Prostate gland (tissue), 2 donors: ENCODE measurements at regions not wholly inside any gene's neighbourhood (a gene's known extent, or its start where the extent isn't known, plus 50 kb on each side); places are given as distances from the start of the nearest gene placed in this dataset.

Experiments
- DNase-seq: peaks from one replicate; pipeline ENCODE4 v3.0.0-alpha.2; 2019; ENCODE audit warnings: low spot score
- H3K27ac ChIP-seq, 2 donors: fragments of 200-600 bp; sonication (generic); 2 replicates each; pipeline ENCODE4 v1.5.1; 2017 to 2019
- H3K27me3 ChIP-seq: fragments of 200-600 bp; sonication (generic); replicated peaks from 2 replicates; pipeline ENCODE4 v1.5.1; 2019; ENCODE audit not compliant: insufficient read depth
- H3K36me3 ChIP-seq, 2 donors: fragments of 200-600 bp; sonication (generic); 1 replicate in 1 of 2; 2 replicates in 1 of 2; pipeline versions ENCODE4 v1.5.1 to v1.8.1; 2017 to 2019
- H3K4me1 ChIP-seq: fragments of 200-600 bp; sonication (generic); replicated peaks from 2 replicates; pipeline ENCODE4 v1.5.1; 2019
- H3K4me3 ChIP-seq, 2 donors: fragments of 200-600 bp; sonication (generic); 2 replicates each; pipeline ENCODE4 v1.5.1; 2017 to 2019
- H3K9me3 ChIP-seq: fragments of 200-600 bp; sonication (generic); 2 replicates; pipeline ENCODE4 v1.5.1; 2017
- CTCF ChIP-seq, 4 experiments: fragments of 200-600 bp in 2 of 4; fragments of 450-650 bp in 2 of 4; sonication (generic) in 2 of 4; IDR thresholded peaks; 1 replicate in 3 of 4; 2 replicates in 1 of 4; pipeline ENCODE4 v1.5.1; 2016 to 2019; ENCODE audit warnings: antibody characterized with exemption in 4 of 4, mild to moderate bottlenecking in 2 of 4, moderate library complexity in 2 of 4
- POLR2A ChIP-seq: fragments of 450-650 bp; IDR thresholded peaks from one replicate; pipeline ENCODE4 v1.6.1; 2016; ENCODE audit warnings: antibody characterized with exemption, mild to moderate bottlenecking
- POLR2AphosphoS5 ChIP-seq: sonication (generic); formaldehyde crosslinking; IDR thresholded peaks from one replicate; pipeline ENCODE4 v1.6.1; 2017; ENCODE audit warnings: antibody characterized with exemption
- WGBS: methylation state at CpG from one replicate; pipeline ENCODE4 v1.1.5; 2018; 5-methylcytosine and 5-hydroxymethylcytosine counted together
- intact Hi-C: fragments of 100-400 bp; cut with DNase I; formaldehyde crosslinking; loops from one replicate; pipeline ENCODE4 v1.14.2; 2022

- Histone ChIP-seq H3K27ac (no peak overlapping the region), H3K36me3 (no peaks in the 10 kb centered on the region), H3K27me3 (peaks cover 4% of the 10 kb centered on the region), H3K4me3 (no peak overlapping the region), H3K9me3 (no peaks in the 10 kb centered on the region), H3K4me1 (no peaks in the 10 kb centered on the region)
- no peak for DNase-seq
- intact Hi-C loops = no loop called here
- 58% methylated on average over 8 of the region's 8 CpGs for WGBS
- TF ChIP-seq POLR2A = no peak
- no peak for TF ChIP-seq CTCF (IDR thresholded peaks at IDR 0.05)
- no peak for TF ChIP-seq POLR2AphosphoS5
These were observed 231.2 kb downstream of the FOXL1 start for GRCh38 chr16:86809458-86809955.

DNA sequence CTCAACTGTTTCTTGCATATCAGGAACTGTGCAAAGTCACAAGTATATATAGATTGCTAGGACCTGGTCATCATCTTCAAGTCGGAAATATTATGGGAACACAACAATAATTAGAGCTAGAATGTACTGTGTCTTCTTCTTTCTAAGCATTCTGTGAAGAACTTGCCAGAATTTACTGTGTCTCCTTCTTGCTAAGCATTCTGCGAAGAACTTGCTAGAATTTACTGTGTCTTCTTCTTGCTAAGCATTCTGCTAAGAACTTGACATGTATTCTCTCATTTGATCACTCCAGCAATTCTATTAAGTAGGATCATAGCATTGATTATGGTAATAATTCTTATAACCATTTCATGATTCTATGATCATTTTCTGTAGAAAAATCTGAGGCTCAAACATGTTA is 231.7 kb downstream of the FOXL1 start:
- intact Hi-C loops = no loop called here

GRCh38 chr16:86812363-86812970 is 234.1 kb downstream of the FOXL1 start:
- no peak for DNase-seq
- Histone ChIP-seq H3K9me3 (no peaks in the 10 kb centered on the region), H3K27ac (no peak overlapping the region), H3K36me3 (no peaks in the 10 kb centered on the region), H3K27me3 (peaks cover 4% of the 10 kb centered on the region), H3K4me1 (no peaks in the 10 kb centered on the region), H3K4me3 (no peak overlapping the region)
- intact Hi-C loops = no loop called here
- TF ChIP-seq POLR2A (no peak), CTCF (IDR thresholded peaks at IDR 0.05) (no peak), POLR2AphosphoS5 (no peak)
- WGBS = 78% methylated on average over 2 of the region's 2 CpGs

More for the DNA sequence above, 231.7 kb downstream of the FOXL1 start:
- peaks cover 4% of the 10 kb centered on the region for H3K27me3 ChIP-seq
- no peaks in the 10 kb centered on the region for H3K9me3 ChIP-seq
- WGBS = 100% methylated on average over 2 of the region's 2 CpGs
- no peak overlapping the region for H3K4me3 ChIP-seq
- no peak overlapping the region for H3K27ac ChIP-seq
- no peak for DNase-seq
- H3K4me1 ChIP-seq = no peaks in the 10 kb centered on the region
- TF ChIP-seq CTCF (IDR thresholded peaks at IDR 0.05) = no peak
- no peak for TF ChIP-seq POLR2A
- no peak for TF ChIP-seq POLR2AphosphoS5
- H3K36me3 ChIP-seq = no peaks in the 10 kb centered on the region

DNA sequence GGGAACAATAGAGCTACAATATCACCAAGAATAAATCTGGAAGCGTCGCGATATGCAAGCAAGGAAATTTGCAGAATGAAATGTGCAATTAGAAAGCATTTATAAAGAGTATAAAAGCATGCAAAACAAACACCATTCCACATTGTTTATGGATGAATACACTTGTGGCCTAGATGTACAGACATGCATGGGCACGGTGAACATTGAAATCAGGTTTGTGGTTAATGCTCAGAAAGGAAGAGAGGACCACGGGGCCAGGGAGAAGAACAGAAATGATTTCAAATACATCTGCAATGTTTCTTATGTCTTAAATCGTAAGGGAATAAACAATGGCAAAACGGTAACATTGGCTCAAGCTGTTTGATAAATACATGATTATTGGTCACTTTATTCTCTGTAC is 235.9 kb downstream of the FOXL1 start:
- no peaks in the 10 kb centered on the region for H3K4me1 ChIP-seq
- H3K36me3 ChIP-seq = no peaks in the 10 kb centered on the region
- no peak overlapping the region for H3K4me3 ChIP-seq
- no peak for DNase-seq
- peaks cover 5% of the 10 kb centered on the region for H3K27me3 ChIP-seq
- WGBS = 46% methylated on average over 7 of the region's 7 CpGs
- H3K27ac ChIP-seq = no peak overlapping the region
- H3K9me3 ChIP-seq = no peaks in the 10 kb centered on the region
- intact Hi-C loops = no loop called here
- TF ChIP-seq POLR2A (no peak), POLR2AphosphoS5 (no peak), CTCF (IDR thresholded peaks at IDR 0.05) (no peak)

DNA sequence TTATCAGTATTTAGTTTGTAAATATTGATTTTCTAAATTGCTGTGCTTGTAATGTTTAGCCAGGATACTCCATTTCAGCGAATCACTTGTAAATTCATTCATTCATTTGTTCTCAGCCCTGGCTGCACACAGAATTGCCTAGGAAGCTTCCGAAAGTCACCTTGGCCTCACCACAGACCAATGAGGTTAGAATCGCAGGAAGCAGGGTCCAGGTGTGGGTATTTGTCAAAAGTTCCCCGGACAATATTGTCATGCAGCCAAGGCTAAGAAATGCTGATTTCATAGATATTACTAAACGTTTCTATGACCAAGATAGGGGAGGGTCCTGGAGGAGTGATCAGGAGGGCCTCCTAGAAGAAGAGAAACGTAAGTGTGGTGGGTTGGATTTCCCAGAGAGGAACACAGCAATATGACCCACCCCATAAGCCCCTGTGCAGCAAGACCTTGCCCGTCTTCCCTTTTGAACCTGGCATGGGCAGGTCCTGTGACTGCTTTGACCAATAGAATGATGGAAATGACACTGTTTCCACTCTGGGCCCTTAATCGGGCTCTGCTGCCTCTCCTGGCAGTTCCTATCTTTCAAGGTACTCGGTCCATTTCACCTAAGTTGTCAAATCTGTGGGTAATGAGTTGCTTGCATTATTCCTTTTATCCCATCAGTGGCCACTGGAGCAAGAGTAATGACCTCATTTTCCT is 238.7 kb downstream of the FOXL1 start:
- no peak overlapping the region for H3K4me3 ChIP-seq
- 68% methylated on average over 9 of the region's 9 CpGs for WGBS
- no peak for DNase-seq
- H3K27ac ChIP-seq = no peak overlapping the region
- H3K9me3 ChIP-seq = no peaks in the 10 kb centered on the region
- H3K36me3 ChIP-seq = no peaks in the 10 kb centered on the region
- H3K4me1 ChIP-seq = no peaks in the 10 kb centered on the region
- TF ChIP-seq POLR2AphosphoS5 (no peak), POLR2A (no peak), CTCF (IDR thresholded peaks at IDR 0.05) (no peak)
- peaks cover 5% of the 10 kb centered on the region for H3K27me3 ChIP-seq
- intact Hi-C loops = no loop called here
